GM12878 (cell line): ENCODE measurements at regions not wholly inside any gene's neighbourhood (a gene's known extent, or its start where the extent isn't known, plus 50 kb on each side); places are given as distances from the start of the nearest gene placed in this dataset.

ENCODE experiments used
- ATAC-seq: fragments of 200-7000 bp; cut with Tn5 transposase; 3 replicates; pipeline ENCODE4 v1.9.1; 2020; ENCODE audit warnings: mild to moderate bottlenecking, moderate library complexity
- BruUV-seq: library from RNA; stranded (reverse); fragments of 400-500 nt; replicated peaks from 2 replicates; lab custom pipeline; 2021; lab: Mats Ljungman, UMichigan
- CTCF ChIA-PET: fragments of 300-600 bp; sonication (Branson Sonifier 250); formaldehyde crosslinking; extraction: SDS; loops from one replicate; lab custom pipeline; 2021; ENCODE audit warnings: inconsistent platforms; lab: Yijun Ruan, JAX
- POLR2A ChIA-PET: fragments of 350-600 bp; formaldehyde crosslinking; extraction: SDS; loops from one replicate; lab custom pipeline; 2021; ENCODE audit warnings: inconsistent platforms; lab: Charles Lee
- RAD21 ChIA-PET: fragments of 300-600 bp; sonication (Branson Sonifier 250); formaldehyde crosslinking; loops from one replicate; lab custom pipeline; 2023; ENCODE audit warnings: antibody characterized with exemption; ENCODE audit not compliant: unreplicated experiment; lab: Charles Lee
- SMC1A ChIA-PET: fragments of 300-600 bp; sonication (Branson Sonifier 250); formaldehyde crosslinking; loops from one replicate; lab custom pipeline; 2023; ENCODE audit not compliant: unreplicated experiment, uncharacterized antibody; lab: Charles Lee
- DNase-seq: peaks from one replicate; pipeline ENCODE4 v3.0.0-alpha.2; 2011; ENCODE audit warnings: low read depth, low spot score
- FAIRE-seq: peaks from 3 replicates; lab custom pipeline; 2011; peaks lifted over from hg19 to GRCh38; lab: Jason Lieb, UNC
- H2AFZ ChIP-seq: 2 replicates; pipeline ENCODE4 v1.6.0; 2011; ENCODE audit warnings: low read depth, low read length, control low read depth; ENCODE audit not compliant: control insufficient read depth
- H3K27ac ChIP-seq: 2 replicates; pipeline ENCODE4 v1.5.1; 2011; ENCODE audit warnings: control low read depth; ENCODE audit not compliant: control insufficient read depth, insufficient read depth
- H3K27me3 ChIP-seq, 2 experiments: replicated peaks in 1 of 2; 2 replicates each; pipeline versions ENCODE4 v1.6.0 to v1.6.1; 2011; ENCODE audit warnings: low read length in 1 of 2; ENCODE audit not compliant: control insufficient read depth in 2 of 2, insufficient read depth in 2 of 2
- H3K36me3 ChIP-seq, 2 experiments: 2 replicates each; pipeline ENCODE4 v1.5.1; 2011; ENCODE audit warnings: low read length in 1 of 2; ENCODE audit not compliant: control insufficient read depth in 2 of 2, insufficient read depth in 2 of 2
- H3K4me1 ChIP-seq: 2 replicates; pipeline ENCODE4 v1.6.1; 2011; ENCODE audit warnings: mild to moderate bottlenecking, low read length, moderate library complexity, mixed read lengths; ENCODE audit not compliant: control insufficient read depth, insufficient read depth
- H3K4me2 ChIP-seq: 2 replicates; pipeline ENCODE4 v1.6.0; 2011; ENCODE audit warnings: control low read depth; ENCODE audit not compliant: control insufficient read depth, insufficient read depth
- H3K4me3 ChIP-seq: fragments of 200-600 bp; sonication (generic); 2 replicates; pipeline ENCODE4 v1.5.1; 2016
- H3K79me2 ChIP-seq: 2 replicates; pipeline ENCODE4 v1.6.0; 2011; ENCODE audit warnings: low read length; ENCODE audit not compliant: control insufficient read depth, insufficient read depth
- H3K9ac ChIP-seq: 2 replicates; pipeline ENCODE4 v1.8.0; 2011; ENCODE audit warnings: low read length, control low read depth, mixed read lengths; ENCODE audit not compliant: control insufficient read depth, insufficient read depth
- H3K9me3 ChIP-seq: replicated peaks from 3 replicates; pipeline ENCODE4 v1.5.1; 2011; ENCODE audit warnings: mild to moderate bottlenecking, low read length; ENCODE audit not compliant: control insufficient read depth, insufficient read depth
- H4K20me1 ChIP-seq: 2 replicates; pipeline ENCODE4 v1.6.0; 2011; ENCODE audit not compliant: control insufficient read depth, insufficient read depth
- CEBPB ChIP-seq, 2 experiments: fragments of 150-350 bp in 1 of 2; IDR thresholded peaks; 2 replicates each; pipeline ENCODE4 v1.6.1; 2012 to 2014; ENCODE audit warnings: low read depth in 2 of 2, low read length in 2 of 2, borderline replicate concordance in 1 of 2, inconsistent platforms in 1 of 2
- CTCF ChIP-seq, 3 experiments: IDR thresholded peaks in 2 of 3; conservative IDR thresholded peaks in 1 of 3; 2 replicates each; pipeline ENCODE4 v1.5.1; 2011; ENCODE audit warnings: low read depth in 3 of 3, low read length in 3 of 3, mild to moderate bottlenecking in 3 of 3, control low read depth in 2 of 3, moderate library complexity in 2 of 3, inconsistent platforms in 1 of 3, mixed read lengths in 1 of 3; ENCODE audit not compliant: control insufficient read depth in 2 of 3, insufficient read depth in 1 of 3; ENCODE audit errors: extremely low read depth in 1 of 3
- MYB ChIP-seq: fragments of 150-350 bp; IDR thresholded peaks from 2 replicates; pipeline ENCODE4 v1.6.1; 2014; ENCODE audit warnings: mild to moderate bottlenecking, low read depth, low read length, borderline replicate concordance
- POU2F2 ChIP-seq: IDR thresholded peaks from 3 replicates; pipeline ENCODE4 v1.6.1; 2011; ENCODE audit warnings: low read depth, mild to moderate bottlenecking, low read length, borderline replicate concordance
- TCF12 ChIP-seq: IDR thresholded peaks from 2 replicates; pipeline ENCODE4 v1.6.1; 2011; ENCODE audit warnings: low read depth, mild to moderate bottlenecking, low read length
- YBX1 ChIP-seq: fragments of 450-650 bp; IDR thresholded peaks from 2 replicates; pipeline ENCODE4 v1.6.1; 2016; ENCODE audit warnings: antibody characterized with exemption
- ZBTB4 ChIP-seq: fragments of 450-650 bp; formaldehyde crosslinking; IDR thresholded peaks from 2 replicates; pipeline ENCODE4 v1.4.0; 2022; ENCODE audit warnings: mild to moderate bottlenecking, moderate library complexity
- ZBTB40 ChIP-seq: fragments of 450-650 bp; IDR thresholded peaks from 2 replicates; pipeline ENCODE4 v1.6.1; 2016; ENCODE audit warnings: mild to moderate bottlenecking, moderate library complexity, borderline replicate concordance
- whole genome bisulfite sequencing: methylation state at CpG from one replicate; pipeline ENCODE4 v1.1.6; 2016; ENCODE audit warnings: low lambda C conversion rate; ENCODE audit not compliant: insufficient replicate concordance, insufficient coverage; ENCODE audit errors: missing lambda C conversion rate; 5-methylcytosine and 5-hydroxymethylcytosine counted together
- in situ Hi-C: fragments of 300-500 bp; cut with MboI; formaldehyde crosslinking; loops from 9 replicates; pipeline ENCODE4 v1.14.3; 2018; ENCODE audit warnings: mixed read lengths
- intact Hi-C: fragments of 100-400 bp; cut with micrococcal nuclease; formaldehyde crosslinking; loops from one replicate; pipeline ENCODE4 v1.14.2; 2022; ENCODE audit not compliant: unreplicated experiment

GRCh38 chr3:11737742-11738141 is 94.0 kb upstream of the VGLL4 start:
- no peaks in the 10 kb centered on the region for H3K4me1 ChIP-seq
- no peaks in the 10 kb centered on the region for H3K79me2 ChIP-seq
- H3K27me3 ChIP-seq = no peaks in the 10 kb centered on the region; a peak in 1 of 4 replicates
- no peak for ATAC-seq
- no peaks in the 10 kb centered on the region for H4K20me1 ChIP-seq
- no peak for DNase-seq
- 35% methylated on average over 7 of the region's 7 CpGs for WGBS
- intact Hi-C loops = no loop called here
- no peaks in the 10 kb centered on the region for H3K9me3 ChIP-seq
- no peak for TF ChIP-seq ZBTB4 (CRISPR knock-in tag)
- TF ChIP-seq TCF12 = no peak
- no peak for TF ChIP-seq ZBTB40
- no peak for TF ChIP-seq POU2F2
- TF ChIP-seq CTCF (IDR thresholded peaks at IDR 0.05 in 2 of 3, conservative IDR thresholded peaks at IDR 0.05 in 1 of 3; ENCODE audit: control insufficient read depth in 2 of 3, extremely low read depth in 1 of 3, insufficient read depth in 1 of 3, low read depth in 3 of 3, low read length in 3 of 3) = no peak
- no peak for TF ChIP-seq MYB
- no peak for TF ChIP-seq YBX1
- no peak for TF ChIP-seq CEBPB (IDR thresholded peaks at IDR 0.05; ENCODE audit: borderline replicate concordance in 1 of 2, low read depth in 2 of 2, low read length in 2 of 2)
- H3K9ac ChIP-seq = no peak overlapping the region
- no peak for FAIRE-seq
- SMC1A ChIA-PET = no interaction called here
- POLR2A ChIA-PET = no interaction called here
- H3K4me2 ChIP-seq = no peak overlapping the region
- H3K36me3 ChIP-seq = no peaks in the 10 kb centered on the region
- RAD21 ChIA-PET = no interaction called here
- CTCF ChIA-PET = interaction anchor here (0.6 to 2.2 kb wide), 2 partner anchors 65 to 501 kb away, joined by 3 to 6 read pairs; no protein-coding TSS in a partner anchor
- no TSS peak for BruUV-seq
- in situ Hi-C loops = no loop called here
- no peak overlapping the region for H3K4me3 ChIP-seq
- no peak overlapping the region for H2AFZ ChIP-seq
- H3K27ac ChIP-seq = no peak overlapping the region
